ENCODE measurements at regions not wholly inside any gene's neighbourhood (a gene's known extent, or its start where the extent isn't known, plus 50 kb on each side); places are given as distances from the start of the nearest gene placed in this dataset.

DNA sequence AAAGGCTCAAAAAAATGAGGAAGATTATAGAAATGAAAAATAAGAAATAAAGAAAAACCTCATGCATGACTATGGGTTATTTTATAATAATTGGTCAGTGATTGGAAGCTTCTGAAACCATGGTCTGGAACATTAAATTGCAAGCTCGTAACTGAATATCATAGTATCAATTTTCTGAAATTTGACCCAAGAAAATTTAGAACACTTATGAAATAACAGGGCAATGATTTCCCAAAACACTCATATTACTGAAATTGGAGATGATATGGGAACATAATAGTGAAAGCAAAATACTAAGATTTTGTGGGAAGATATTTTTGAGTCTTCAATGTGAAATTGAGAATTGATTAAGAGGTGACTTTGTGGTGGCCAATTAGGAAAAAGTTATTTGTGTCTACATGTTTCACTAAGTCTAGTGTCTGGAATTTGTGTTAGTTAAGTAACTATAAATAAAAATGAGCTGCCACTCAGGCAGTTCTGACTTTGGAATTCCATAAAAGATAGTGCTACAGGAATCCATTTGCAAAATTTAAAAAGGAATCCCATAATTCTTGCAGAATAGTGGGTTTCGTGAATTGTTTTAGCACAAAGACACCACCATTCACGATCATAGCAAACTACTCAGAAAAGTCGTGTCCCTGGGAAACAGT lies 603.0 kb downstream of the LMO7 start:
- DNase-seq = no peak
- Histone ChIP-seq H3K27me3 (no peaks in the 10 kb centered on the region), H3K4me3 (no peak overlapping the region), H3K9me3 (no peaks in the 10 kb centered on the region), H3K4me1 (no peaks in the 10 kb centered on the region), H3K27ac (no peak overlapping the region), H3K36me3 (no peaks in the 10 kb centered on the region)
- intact Hi-C loops (cut with DNase I) = no loop called here
- TF ChIP-seq, protein P1, sequence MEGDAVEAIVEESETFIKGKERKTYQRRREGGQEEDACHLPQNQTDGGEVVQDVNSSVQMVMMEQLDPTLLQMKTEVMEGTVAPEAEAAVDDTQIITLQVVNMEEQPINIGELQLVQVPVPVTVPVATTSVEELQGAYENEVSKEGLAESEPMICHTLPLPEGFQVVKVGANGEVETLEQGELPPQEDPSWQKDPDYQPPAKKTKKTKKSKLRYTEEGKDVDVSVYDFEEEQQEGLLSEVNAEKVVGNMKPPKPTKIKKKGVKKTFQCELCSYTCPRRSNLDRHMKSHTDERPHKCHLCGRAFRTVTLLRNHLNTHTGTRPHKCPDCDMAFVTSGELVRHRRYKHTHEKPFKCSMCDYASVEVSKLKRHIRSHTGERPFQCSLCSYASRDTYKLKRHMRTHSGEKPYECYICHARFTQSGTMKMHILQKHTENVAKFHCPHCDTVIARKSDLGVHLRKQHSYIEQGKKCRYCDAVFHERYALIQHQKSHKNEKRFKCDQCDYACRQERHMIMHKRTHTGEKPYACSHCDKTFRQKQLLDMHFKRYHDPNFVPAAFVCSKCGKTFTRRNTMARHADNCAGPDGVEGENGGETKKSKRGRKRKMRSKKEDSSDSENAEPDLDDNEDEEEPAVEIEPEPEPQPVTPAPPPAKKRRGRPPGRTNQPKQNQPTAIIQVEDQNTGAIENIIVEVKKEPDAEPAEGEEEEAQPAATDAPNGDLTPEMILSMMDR (IDR thresholded peaks at IDR 0.05) = no peak
- ATAC-seq = no peak
- WGBS, 2 donors = 75 to 80% methylated on average over 4 of the region's 4 CpGs
- FAIRE-seq = no peak

DNA sequence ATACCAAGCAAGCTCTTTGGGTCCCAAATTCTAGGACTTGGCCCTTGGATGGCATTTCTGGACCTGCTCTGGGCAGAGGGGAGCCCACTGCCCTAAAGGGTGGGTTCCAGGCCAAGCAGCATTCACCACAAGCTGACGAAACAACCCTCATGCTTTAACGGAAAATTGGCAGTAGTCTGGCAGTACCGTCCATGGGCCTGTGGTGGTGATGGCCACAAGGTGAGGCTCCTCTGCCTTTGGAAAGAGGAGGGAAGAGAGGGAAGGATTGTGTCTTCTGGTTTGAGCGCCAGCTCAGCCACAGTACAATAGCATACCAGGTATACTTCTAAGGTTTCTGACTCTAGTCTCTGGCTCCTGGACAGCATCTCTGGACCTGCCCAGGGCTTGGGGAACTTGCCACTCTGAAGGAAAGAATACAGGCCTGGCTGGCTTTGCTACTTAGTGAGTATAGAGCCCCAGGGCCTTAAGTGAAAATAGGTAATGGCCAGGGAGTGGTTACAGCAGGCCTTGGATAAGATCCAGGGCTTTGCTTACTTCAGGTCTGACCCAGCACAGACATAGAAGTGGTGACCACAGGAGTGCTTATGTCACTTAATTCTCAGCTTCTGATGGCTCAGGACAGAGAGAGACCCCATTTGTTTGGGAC lies 595.5 kb downstream of the LMO7 start:
- TF ChIP-seq, protein P1 (IDR thresholded peaks at IDR 0.05) = no peak
- Histone ChIP-seq H3K4me3 (no peak overlapping the region), H3K27ac (no peak overlapping the region), H3K27me3 (no peaks in the 10 kb centered on the region), H3K9me3 (no peaks in the 10 kb centered on the region), H3K4me1 (no peaks in the 10 kb centered on the region), H3K36me3 (no peaks in the 10 kb centered on the region)
- FAIRE-seq = no peak
- no peak for ATAC-seq
- DNase-seq = no peak
- intact Hi-C loops (cut with DNase I) = no loop called here
- WGBS, 2 donors = 91 to 96% methylated on average over 4 of the region's 4 CpGs

DNA sequence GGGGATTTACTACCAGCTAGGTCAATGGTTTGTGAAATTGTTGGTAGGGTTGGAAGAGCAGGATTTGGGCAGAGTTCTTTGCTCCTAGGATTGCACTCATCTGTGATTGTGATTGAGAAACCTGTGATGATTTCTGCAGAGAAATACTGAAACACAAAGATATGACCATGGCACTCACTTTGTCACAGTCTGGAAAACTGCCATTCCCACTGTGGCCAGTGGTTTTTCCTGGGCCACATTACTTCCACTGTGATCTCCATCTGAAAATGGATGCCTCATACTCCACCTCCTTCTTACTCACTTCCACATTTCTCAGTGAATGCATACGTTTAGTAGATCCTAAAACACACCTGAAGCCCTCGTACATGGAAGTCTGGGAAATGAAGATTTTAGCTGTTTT lies 593.2 kb downstream of the LMO7 start:
- H3K27me3 ChIP-seq = no peaks in the 10 kb centered on the region
- 65 to 76% methylated on average over 2 of the region's 2 CpGs for WGBS, 2 donors
- H3K9me3 ChIP-seq = no peaks in the 10 kb centered on the region
- ATAC-seq (no peak), FAIRE-seq (no peak), DNase-seq (no peak)
- H3K4me3 ChIP-seq = no peak overlapping the region
- H3K27ac ChIP-seq = no peak overlapping the region
- no peaks in the 10 kb centered on the region for H3K36me3 ChIP-seq
- TF ChIP-seq, protein P1 (IDR thresholded peaks at IDR 0.05) = no peak
- intact Hi-C loops (cut with DNase I) = no loop called here
- no peaks in the 10 kb centered on the region for H3K4me1 ChIP-seq

DNA sequence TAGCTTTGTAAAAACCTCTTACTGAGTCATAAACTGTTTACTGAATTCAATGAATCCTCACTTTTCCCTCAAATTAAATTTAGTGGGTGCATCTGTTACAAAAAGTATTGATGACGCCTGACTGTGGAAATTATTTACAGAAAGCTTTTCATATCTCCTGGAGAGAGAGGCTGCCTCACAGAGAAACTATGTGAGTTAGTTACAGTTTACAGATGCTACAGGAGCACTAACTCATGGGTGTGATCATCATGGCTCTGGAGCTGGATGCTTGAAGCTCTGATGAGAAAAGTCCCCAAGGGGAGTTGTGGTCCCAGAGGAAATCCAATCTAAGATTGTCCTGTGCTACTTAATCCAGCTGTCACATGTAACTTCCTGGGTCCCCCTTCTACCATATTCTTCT lies 590.8 kb downstream of the LMO7 start:
- H3K9me3 ChIP-seq = no peaks in the 10 kb centered on the region
- TF ChIP-seq, protein P1 (IDR thresholded peaks at IDR 0.05) = no peak
- DNase-seq (no peak), ATAC-seq (no peak), FAIRE-seq (no peak)
- no peaks in the 10 kb centered on the region for H3K27me3 ChIP-seq
- intact Hi-C loops (cut with DNase I) = no loop called here
- WGBS, 2 donors = 66 to 88% methylated on average over 1 of the region's 1 CpG
- H3K27ac ChIP-seq = no peak overlapping the region
- no peak overlapping the region for H3K4me3 ChIP-seq
- no peaks in the 10 kb centered on the region for H3K4me1 ChIP-seq
- H3K36me3 ChIP-seq = no peaks in the 10 kb centered on the region

DNA sequence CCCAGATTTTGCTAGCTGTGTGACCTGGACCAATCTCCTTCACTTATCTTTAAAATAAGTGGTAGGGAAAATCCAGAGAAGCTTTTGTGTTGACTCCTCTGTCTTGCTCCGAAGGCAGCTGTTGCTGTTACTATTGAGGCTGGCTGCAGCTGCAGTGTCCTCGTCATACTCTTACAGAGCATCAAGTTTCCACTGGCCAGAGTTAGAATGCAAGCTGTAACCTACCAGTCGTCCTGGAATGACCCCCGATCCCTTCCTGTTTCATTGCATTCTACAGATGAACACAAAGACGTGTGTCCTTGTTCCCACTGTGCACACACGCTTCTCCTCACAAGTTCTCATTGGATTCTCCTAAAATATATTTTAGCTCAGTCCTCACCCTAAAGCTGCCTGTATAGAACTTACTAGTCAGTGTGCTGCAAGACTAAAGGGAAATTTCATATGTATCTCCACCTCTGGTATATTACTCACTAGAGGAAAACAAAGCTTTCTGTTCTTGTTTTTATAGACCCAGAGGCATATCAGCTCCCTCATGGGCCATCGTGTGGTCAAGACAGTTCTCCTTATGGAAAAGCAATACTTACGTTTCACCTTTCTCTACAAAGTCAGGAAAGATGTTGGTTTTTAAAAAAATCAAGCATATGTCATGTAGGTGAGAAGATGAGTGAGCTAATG lies 589.8 kb downstream of the LMO7 start:
- DNase-seq (no peak), ATAC-seq (peak in 1 of 4 donors; percentile 45), FAIRE-seq (no peak)
- no peaks in the 10 kb centered on the region for H3K27me3 ChIP-seq
- H3K4me1 ChIP-seq = no peaks in the 10 kb centered on the region
- WGBS, 2 donors = 53 to 55% methylated on average over 8 of the region's 8 CpGs
- intact Hi-C loops (cut with DNase I) = no loop called here
- no peak overlapping the region for H3K27ac ChIP-seq
- no peak overlapping the region for H3K4me3 ChIP-seq
- no peaks in the 10 kb centered on the region for H3K9me3 ChIP-seq
- no peaks in the 10 kb centered on the region for H3K36me3 ChIP-seq
- TF ChIP-seq, protein P1 (IDR thresholded peaks at IDR 0.05) = no peak
